Peyer's patch (tissue), 4 donors: ENCODE measurements at regions not wholly inside any gene's neighbourhood (a gene's known extent, or its start where the extent isn't known, plus 50 kb on each side); places are given as distances from the start of the nearest gene placed in this dataset.

Source experiments
- DNase-seq, 3 donors: peaks; one replicate each; pipeline ENCODE4 v3.0.0-alpha.2; 2017 to 2019
- H3K27ac ChIP-seq, 4 donors: fragments of 200-600 bp; sonication (generic); one replicate each; pipeline ENCODE4 v1.5.1; 2016 to 2019
- H3K27me3 ChIP-seq, 2 donors: fragments of 200-600 bp; sonication (generic); one replicate each; pipeline ENCODE4 v1.5.1; 2019
- H3K36me3 ChIP-seq, 3 donors: fragments of 200-600 bp; sonication (generic); one replicate each; pipeline ENCODE4 v1.5.1; 2016 to 2019
- H3K4me1 ChIP-seq, 4 donors: fragments of 200-600 bp; sonication (generic); one replicate each; pipeline ENCODE4 v1.5.1; 2016 to 2019
- H3K4me3 ChIP-seq, 4 donors: fragments of 200-600 bp; sonication (generic); 1 replicate in 3 of 4; 2 replicates in 1 of 4; pipeline ENCODE4 v1.5.1; 2016 to 2019; ENCODE audit warnings: mild to moderate bottlenecking in 1 of 4
- H3K9me3 ChIP-seq, 4 donors: fragments of 200-600 bp; sonication (generic); one replicate each; pipeline ENCODE4 v1.5.1; 2016 to 2019; ENCODE audit warnings: mild to moderate bottlenecking in 1 of 4
- POLR2A ChIP-seq, 2 donors: fragments of 450-650 bp; IDR thresholded peaks; one replicate each; pipeline ENCODE4 v1.5.1; 2017; ENCODE audit warnings: antibody characterized with exemption in 2 of 2, mild to moderate bottlenecking in 2 of 2, moderate library complexity in 2 of 2
- TF ChIP-seq, protein P1 (sequence below), 6 experiments: fragments of 450-650 bp in 4 of 6; fragments of 200-600 bp in 2 of 6; sonication (generic) in 1 of 6; IDR thresholded peaks; one replicate each; pipeline ENCODE4 v1.5.1; 2017 to 2019; ENCODE audit warnings: antibody characterized with exemption in 6 of 6, mild to moderate bottlenecking in 3 of 6, moderate library complexity in 1 of 6

DNA sequence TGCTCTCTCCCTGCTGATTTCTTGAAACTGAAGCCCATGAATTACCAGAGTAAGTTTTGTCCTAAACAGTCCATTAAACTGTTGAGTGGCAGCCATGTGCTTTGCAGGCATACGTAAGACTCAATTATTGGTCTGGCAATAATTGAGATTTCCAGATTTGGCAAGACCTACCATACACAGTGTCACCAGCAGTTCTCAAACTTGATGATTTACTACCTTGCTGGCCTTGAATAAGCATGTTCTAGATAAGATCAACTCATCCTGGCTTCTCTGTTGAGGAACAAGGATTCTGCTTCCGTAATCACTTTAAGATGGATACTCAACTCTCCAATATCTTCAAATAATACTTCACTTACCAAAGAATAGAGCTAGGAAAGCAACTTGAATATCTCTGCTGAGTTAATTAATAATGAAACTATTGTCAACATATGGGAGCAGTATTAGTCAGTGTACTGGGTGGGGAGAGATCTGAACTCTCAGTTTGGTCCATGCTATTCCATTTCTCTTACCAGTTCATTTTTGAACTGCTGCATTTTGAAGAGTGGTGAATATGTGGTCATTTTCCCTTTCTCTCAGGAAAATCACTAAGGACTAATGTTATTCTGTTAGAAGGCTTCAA is 181.4 kb downstream of the IPMK start:
- TF ChIP-seq POLR2A (IDR thresholded peaks at IDR 0.05): no peak
- TF ChIP-seq, protein P1, sequence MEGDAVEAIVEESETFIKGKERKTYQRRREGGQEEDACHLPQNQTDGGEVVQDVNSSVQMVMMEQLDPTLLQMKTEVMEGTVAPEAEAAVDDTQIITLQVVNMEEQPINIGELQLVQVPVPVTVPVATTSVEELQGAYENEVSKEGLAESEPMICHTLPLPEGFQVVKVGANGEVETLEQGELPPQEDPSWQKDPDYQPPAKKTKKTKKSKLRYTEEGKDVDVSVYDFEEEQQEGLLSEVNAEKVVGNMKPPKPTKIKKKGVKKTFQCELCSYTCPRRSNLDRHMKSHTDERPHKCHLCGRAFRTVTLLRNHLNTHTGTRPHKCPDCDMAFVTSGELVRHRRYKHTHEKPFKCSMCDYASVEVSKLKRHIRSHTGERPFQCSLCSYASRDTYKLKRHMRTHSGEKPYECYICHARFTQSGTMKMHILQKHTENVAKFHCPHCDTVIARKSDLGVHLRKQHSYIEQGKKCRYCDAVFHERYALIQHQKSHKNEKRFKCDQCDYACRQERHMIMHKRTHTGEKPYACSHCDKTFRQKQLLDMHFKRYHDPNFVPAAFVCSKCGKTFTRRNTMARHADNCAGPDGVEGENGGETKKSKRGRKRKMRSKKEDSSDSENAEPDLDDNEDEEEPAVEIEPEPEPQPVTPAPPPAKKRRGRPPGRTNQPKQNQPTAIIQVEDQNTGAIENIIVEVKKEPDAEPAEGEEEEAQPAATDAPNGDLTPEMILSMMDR (IDR thresholded peaks at IDR 0.05): no peak
- Histone ChIP-seq H3K27me3 (no peaks in the 10 kb centered on the region), H3K36me3 (no peaks in the 10 kb centered on the region), H3K4me3 (no peak overlapping the region), H3K9me3 (no peaks in the 10 kb centered on the region), H3K27ac (no peak overlapping the region), H3K4me1 (no peaks in the 10 kb centered on the region)
- no peak for DNase-seq

DNA sequence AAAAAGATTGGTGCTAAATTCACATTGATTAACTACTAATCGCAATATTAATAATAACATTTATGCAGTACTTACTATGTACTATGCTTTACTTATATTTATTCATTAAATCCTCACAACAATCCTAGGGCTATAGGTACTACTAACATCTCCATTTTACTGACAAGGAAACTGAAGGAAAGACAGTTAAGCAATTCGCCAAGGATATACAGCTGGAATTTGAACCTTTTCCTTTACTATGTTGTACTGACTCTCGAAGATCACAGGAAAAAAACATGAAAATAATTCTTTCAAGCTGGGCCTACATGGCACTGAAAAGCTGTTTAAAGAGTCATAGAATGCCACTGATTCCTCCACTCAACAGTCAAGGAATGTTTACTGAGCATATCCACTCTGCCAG is 185.4 kb downstream of the IPMK start:
- Histone ChIP-seq H3K36me3 (no peaks in the 10 kb centered on the region), H3K4me1 (no peaks in the 10 kb centered on the region), H3K4me3 (no peak overlapping the region), H3K9me3 (no peaks in the 10 kb centered on the region), H3K27ac (no peak overlapping the region), H3K27me3 (no peaks in the 10 kb centered on the region)
- TF ChIP-seq POLR2A (IDR thresholded peaks at IDR 0.05): no peak
- TF ChIP-seq, protein P1 (IDR thresholded peaks at IDR 0.05): no peak
- DNase-seq: no peak

DNA sequence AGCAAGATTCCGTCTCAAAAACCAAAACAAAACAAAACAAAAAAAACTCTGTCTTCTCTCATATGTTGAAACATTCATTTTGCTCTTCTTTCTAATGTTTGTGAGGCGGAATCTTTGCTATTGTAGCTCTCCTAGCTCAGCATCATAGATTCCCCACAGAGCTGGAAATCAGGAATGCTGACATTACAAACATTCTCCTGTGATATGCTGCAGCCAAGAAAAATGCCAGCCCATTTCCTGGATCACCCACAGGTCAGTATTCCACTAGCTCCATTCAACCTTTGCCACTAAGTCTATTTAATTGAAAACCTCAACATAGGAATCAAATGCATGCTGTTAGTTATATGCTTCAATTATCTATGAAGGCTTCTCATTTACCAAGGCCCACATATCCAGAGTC is 186.3 kb downstream of the IPMK start:
- H3K9me3 ChIP-seq: no peaks in the 10 kb centered on the region
- H3K36me3 ChIP-seq: no peaks in the 10 kb centered on the region
- no peak for DNase-seq
- H3K27ac ChIP-seq: no peak overlapping the region
- H3K4me1 ChIP-seq: no peaks in the 10 kb centered on the region
- no peak for TF ChIP-seq POLR2A (IDR thresholded peaks at IDR 0.05)
- TF ChIP-seq, protein P1 (IDR thresholded peaks at IDR 0.05): no peak
- H3K4me3 ChIP-seq: no peak overlapping the region
- H3K27me3 ChIP-seq: no peaks in the 10 kb centered on the region

DNA sequence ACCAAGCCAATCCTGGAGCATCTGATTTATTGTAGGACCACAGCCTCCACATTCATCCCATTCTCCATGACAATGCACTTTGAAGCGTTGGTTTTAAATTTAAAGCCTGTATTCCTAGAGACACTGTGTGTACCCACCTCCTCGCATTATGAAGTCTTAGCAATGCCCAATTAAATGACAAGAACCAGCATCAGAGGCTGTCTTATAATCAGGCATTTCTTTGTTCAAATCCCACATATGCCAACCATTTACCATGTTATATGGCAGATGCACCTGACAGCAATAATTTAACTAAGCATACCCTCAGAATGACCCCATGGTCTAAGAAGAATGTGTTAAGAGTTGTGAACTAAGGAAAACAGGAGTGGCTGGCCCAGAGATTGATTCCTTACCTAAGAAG is 188.2 kb downstream of the IPMK start:
- H3K4me3 ChIP-seq: no peak overlapping the region
- H3K9me3 ChIP-seq: no peaks in the 10 kb centered on the region
- H3K4me1 ChIP-seq: no peaks in the 10 kb centered on the region
- no peak for TF ChIP-seq POLR2A (IDR thresholded peaks at IDR 0.05)
- TF ChIP-seq, protein P1 (IDR thresholded peaks at IDR 0.05): no peak
- no peak overlapping the region for H3K27ac ChIP-seq
- H3K27me3 ChIP-seq: no peaks in the 10 kb centered on the region
- no peaks in the 10 kb centered on the region for H3K36me3 ChIP-seq
- DNase-seq: no peak

DNA sequence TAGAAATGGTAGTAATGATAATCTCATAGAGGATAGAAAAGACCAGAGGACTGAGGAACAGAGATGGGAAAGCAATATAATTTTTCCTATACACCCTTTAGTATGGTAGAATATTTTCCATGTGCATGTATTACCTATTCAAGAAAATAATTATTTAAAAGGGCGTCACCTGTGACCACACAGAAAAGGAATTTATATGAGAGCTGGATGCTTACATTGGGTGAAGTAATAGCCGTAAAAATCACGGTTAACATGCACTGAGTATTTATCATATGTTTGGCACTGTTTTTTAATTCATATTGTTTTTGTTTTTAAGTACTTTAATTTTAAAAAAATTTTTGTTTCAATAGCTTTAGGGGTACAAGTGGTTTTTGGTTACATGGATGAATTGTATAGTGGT is 195.1 kb downstream of the IPMK start:
- no peaks in the 10 kb centered on the region for H3K36me3 ChIP-seq
- H3K4me3 ChIP-seq: no peak overlapping the region
- no peak overlapping the region for H3K27ac ChIP-seq
- H3K9me3 ChIP-seq: no peaks in the 10 kb centered on the region
- no peaks in the 10 kb centered on the region for H3K27me3 ChIP-seq
- TF ChIP-seq, protein P1 (IDR thresholded peaks at IDR 0.05): no peak
- TF ChIP-seq POLR2A (IDR thresholded peaks at IDR 0.05): no peak
- no peak for DNase-seq
- H3K4me1 ChIP-seq: no peaks in the 10 kb centered on the region

DNA sequence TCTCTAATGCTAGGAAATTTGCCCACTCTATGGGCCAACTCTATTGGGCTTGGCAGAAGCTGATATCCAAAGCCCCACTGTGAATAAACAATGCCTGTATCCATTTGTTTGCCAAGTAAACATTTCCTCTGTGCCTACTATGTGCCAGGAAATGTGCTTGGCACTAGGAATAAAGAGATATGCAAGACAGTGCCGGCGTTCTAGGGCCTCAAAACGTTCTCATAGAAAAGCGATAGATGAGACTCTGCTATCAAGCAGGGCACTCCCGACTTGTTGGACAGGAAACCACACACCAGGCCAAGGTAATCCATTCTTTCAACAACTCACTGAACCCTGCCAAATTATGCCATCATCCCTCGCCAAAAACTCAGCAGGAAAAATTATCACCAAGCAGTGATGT is 196.7 kb downstream of the IPMK start:
- no peaks in the 10 kb centered on the region for H3K4me1 ChIP-seq
- no peak overlapping the region for H3K27ac ChIP-seq
- H3K27me3 ChIP-seq: no peaks in the 10 kb centered on the region
- no peaks in the 10 kb centered on the region for H3K9me3 ChIP-seq
- H3K4me3 ChIP-seq: no peak overlapping the region
- TF ChIP-seq, protein P1 (IDR thresholded peaks at IDR 0.05): no peak
- TF ChIP-seq POLR2A (IDR thresholded peaks at IDR 0.05): no peak
- H3K36me3 ChIP-seq: no peaks in the 10 kb centered on the region
- DNase-seq: no peak
